PC-3 (cell line): ENCODE measurements at regions not wholly inside any gene's neighbourhood (a gene's known extent, or its start where the extent isn't known, plus 50 kb on each side); places are given as distances from the start of the nearest gene placed in this dataset.

Experiments used
- ATAC-seq: fragments of 200-7000 bp; cut with Tn5 transposase; 2 replicates; pipeline ENCODE4 v1.9.1; 2020; ENCODE audit warnings: mild to moderate bottlenecking, moderate library complexity
- BruUV-seq: library from RNA; stranded (reverse); fragments of 400-500 nt; replicated peaks from 2 replicates; lab custom pipeline; 2021; lab: Mats Ljungman, UMichigan
- CTCF ChIA-PET: fragments of 300-600 bp; sonication (Branson Sonifier 250); formaldehyde crosslinking; loops from one replicate; lab custom pipeline; 2022; ENCODE audit warnings: antibody characterized with exemption; lab: Charles Lee
- POLR2A ChIA-PET: fragments of 300-600 bp; sonication (Branson Sonifier 250); formaldehyde crosslinking; loops from one replicate; lab custom pipeline; 2022; ENCODE audit warnings: antibody characterized with exemption; ENCODE audit not compliant: unreplicated experiment; lab: Charles Lee
- DNase-seq: peaks from one replicate; pipeline ENCODE4 v3.0.0-alpha.2; 2015
- H2AFZ ChIP-seq: fragments of 300-600 bp; sonication (generic); 2 replicates; pipeline ENCODE4 v1.6.0; 2016; ENCODE audit warnings: antibody characterized with exemption, low read length
- H3F3A ChIP-seq: fragments of 300-600 bp; sonication (generic); one replicate; pipeline ENCODE4 v1.6.0; 2017; ENCODE audit warnings: antibody characterized with exemption, low read length, control low read depth, mild to moderate bottlenecking; ENCODE audit not compliant: unreplicated experiment
- H3K27ac ChIP-seq: fragments of 300-600 bp; sonication (generic); 2 replicates; pipeline ENCODE4 v1.5.1; 2016; ENCODE audit warnings: mild to moderate bottlenecking, low read length
- H3K27me3 ChIP-seq: fragments of 300-600 bp; sonication (generic); 2 replicates; pipeline ENCODE4 v1.6.1; 2016; ENCODE audit warnings: low read length, mixed read lengths
- H3K36me3 ChIP-seq: fragments of 300-600 bp; sonication (generic); 2 replicates; pipeline ENCODE4 v1.6.1; 2016; ENCODE audit warnings: low read depth, mixed run types, low read length, mixed read lengths
- H3K4me1 ChIP-seq: fragments of 300-600 bp; sonication (generic); 2 replicates; pipeline ENCODE4 v1.5.1; 2016; ENCODE audit warnings: low read length; ENCODE audit not compliant: insufficient read depth
- H3K4me2 ChIP-seq: fragments of 300-600 bp; sonication (generic); 2 replicates; pipeline ENCODE4 v1.6.0; 2016; ENCODE audit warnings: low read length
- H3K4me3 ChIP-seq: fragments of 300-600 bp; sonication (generic); 2 replicates; pipeline ENCODE4 v1.5.1; 2016; ENCODE audit warnings: mild to moderate bottlenecking, low read length, mixed read lengths
- H3K79me2 ChIP-seq: fragments of 300-600 bp; sonication (generic); 2 replicates; pipeline ENCODE4 v1.6.1; 2017; ENCODE audit warnings: low read length, mixed read lengths
- H3K9ac ChIP-seq: fragments of 300-600 bp; sonication (generic); 2 replicates; pipeline ENCODE4 v1.6.0; 2016; ENCODE audit warnings: mild to moderate bottlenecking, low read length
- H3K9me2 ChIP-seq: fragments of 300-600 bp; sonication (generic); replicated peaks from 2 replicates; pipeline ENCODE4 v1.6.1; 2016; ENCODE audit warnings: mixed run types, low read length, mixed read lengths
- H3K9me3 ChIP-seq: fragments of 300-600 bp; sonication (generic); 2 replicates; pipeline ENCODE4 v1.6.1; 2016; ENCODE audit warnings: low read length, mixed read lengths
- H4K20me1 ChIP-seq: fragments of 300-600 bp; sonication (generic); 2 replicates; pipeline ENCODE4 v1.6.1; 2016; ENCODE audit warnings: low read length, mixed read lengths
- CTCF ChIP-seq: fragments of 300-600 bp; sonication (generic); conservative IDR thresholded peaks from 2 replicates; pipeline ENCODE4 v1.5.1; 2017; ENCODE audit warnings: antibody characterized with exemption, low read depth, mild to moderate bottlenecking, low read length
- EZH2 ChIP-seq: fragments of 300-600 bp; sonication (generic); IDR thresholded peaks from one replicate; pipeline ENCODE4 v1.6.1; 2017; ENCODE audit warnings: antibody characterized with exemption, mild to moderate bottlenecking, low read length; ENCODE audit not compliant: unreplicated experiment
- EZH2phosphoT487 ChIP-seq: fragments of 300-600 bp; sonication (generic); IDR thresholded peaks from 2 replicates; pipeline ENCODE4 v1.6.1; 2018; ENCODE audit warnings: mild to moderate bottlenecking, antibody characterized with exemption, low read length, borderline replicate concordance
- intact Hi-C: fragments of 100-400 bp; cut with micrococcal nuclease; formaldehyde crosslinking; loops from 2 replicates; pipeline ENCODE4 v1.9.0; 2023

DNA sequence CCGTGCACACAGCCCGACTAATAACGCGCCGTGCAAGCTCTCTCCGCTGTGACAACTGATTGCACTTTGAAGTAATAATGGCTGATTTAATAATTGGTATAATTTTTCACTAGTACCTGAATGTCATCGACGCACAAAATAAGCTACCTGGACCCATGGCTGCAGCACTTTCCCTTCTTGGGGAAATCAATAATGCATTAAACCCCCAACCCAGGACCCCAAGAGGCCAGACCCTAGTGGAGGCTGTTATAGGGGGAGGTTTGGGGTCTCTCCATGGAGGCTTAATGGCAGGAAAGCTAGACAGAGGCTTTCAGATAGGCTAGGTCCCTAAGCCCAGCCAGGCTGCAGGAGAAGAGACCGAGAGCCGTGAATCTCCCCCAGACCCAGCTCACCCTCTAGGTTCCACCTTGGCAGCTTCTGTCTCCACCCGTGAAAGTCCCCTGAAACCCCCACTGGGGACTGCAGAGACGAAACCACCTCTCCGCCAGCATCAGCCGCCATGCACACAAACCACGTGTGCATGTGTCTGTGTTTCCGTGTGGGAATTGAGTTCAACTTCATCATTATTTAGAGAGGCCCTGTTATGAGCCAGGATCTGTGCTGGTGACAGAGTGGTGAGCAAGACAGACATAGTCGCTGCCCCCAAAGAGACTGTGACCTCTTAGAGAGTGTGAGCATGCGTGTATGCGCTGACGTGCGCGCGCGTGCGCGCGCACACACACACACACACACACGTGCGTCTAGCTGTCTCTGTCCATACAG, 168.6 kb upstream of the MVB12B start:
- H3K4me1 ChIP-seq, result no peaks in the 10 kb centered on the region
- POLR2A ChIA-PET, result no interaction called here
- TF ChIP-seq EZH2 (no peak), CTCF (no peak), EZH2phosphoT487 (no peak)
- no TSS peak for BruUV-seq
- no peaks in the 10 kb centered on the region for H4K20me1 ChIP-seq
- no peaks in the 10 kb centered on the region for H3K9me2 ChIP-seq
- DNase-seq, result no peak
- CTCF ChIA-PET, result no interaction called here
- H3K4me3 ChIP-seq, result no peak overlapping the region
- H3K79me2 ChIP-seq, result no peaks in the 10 kb centered on the region
- no peaks in the 10 kb centered on the region for H3K36me3 ChIP-seq
- no peak overlapping the region for H2AFZ ChIP-seq
- intact Hi-C loops, result no loop called here
- no peak overlapping the region for H3K27ac ChIP-seq
- no peaks in the 10 kb centered on the region for H3F3A ChIP-seq
- H3K9ac ChIP-seq, result no peak overlapping the region
- no peaks in the 10 kb centered on the region for H3K9me3 ChIP-seq
- no peak for ATAC-seq
- no peaks in the 10 kb centered on the region for H3K27me3 ChIP-seq
- no peak overlapping the region for H3K4me2 ChIP-seq

- no TSS peak for BruUV-seq
- Histone ChIP-seq H3K9me3 (no peaks in the 10 kb centered on the region), H3K27ac (no peak overlapping the region), H3K9me2 (no peaks in the 10 kb centered on the region), H2AFZ (no peak overlapping the region), H3K36me3 (no peaks in the 10 kb centered on the region), H3F3A (no peaks in the 10 kb centered on the region), H3K4me2 (no peak overlapping the region), H4K20me1 (no peaks in the 10 kb centered on the region), H3K79me2 (no peaks in the 10 kb centered on the region), H3K27me3 (no peaks in the 10 kb centered on the region; the same call in 1 of the 2 replicates), H3K9ac (no peak overlapping the region), H3K4me3 (no peak overlapping the region), H3K4me1 (no peaks in the 10 kb centered on the region)
- no peak for DNase-seq
- TF ChIP-seq CTCF, result no peak
- no peak for TF ChIP-seq EZH2
- no peak for TF ChIP-seq EZH2phosphoT487
- no peak for ATAC-seq
- CTCF ChIA-PET, result no interaction called here
- intact Hi-C loops, result no loop called here
- POLR2A ChIA-PET, result no interaction called here
Observed at GRCh38 chr9:126158588-126159429, 167.8 kb upstream of the MVB12B start.
